ENCODE measurements at regions not wholly inside any gene's neighbourhood (a gene's known extent, or its start where the extent isn't known, plus 50 kb on each side); places are given as distances from the start of the nearest gene placed in this dataset.

- TF ChIP-seq, protein P1, sequence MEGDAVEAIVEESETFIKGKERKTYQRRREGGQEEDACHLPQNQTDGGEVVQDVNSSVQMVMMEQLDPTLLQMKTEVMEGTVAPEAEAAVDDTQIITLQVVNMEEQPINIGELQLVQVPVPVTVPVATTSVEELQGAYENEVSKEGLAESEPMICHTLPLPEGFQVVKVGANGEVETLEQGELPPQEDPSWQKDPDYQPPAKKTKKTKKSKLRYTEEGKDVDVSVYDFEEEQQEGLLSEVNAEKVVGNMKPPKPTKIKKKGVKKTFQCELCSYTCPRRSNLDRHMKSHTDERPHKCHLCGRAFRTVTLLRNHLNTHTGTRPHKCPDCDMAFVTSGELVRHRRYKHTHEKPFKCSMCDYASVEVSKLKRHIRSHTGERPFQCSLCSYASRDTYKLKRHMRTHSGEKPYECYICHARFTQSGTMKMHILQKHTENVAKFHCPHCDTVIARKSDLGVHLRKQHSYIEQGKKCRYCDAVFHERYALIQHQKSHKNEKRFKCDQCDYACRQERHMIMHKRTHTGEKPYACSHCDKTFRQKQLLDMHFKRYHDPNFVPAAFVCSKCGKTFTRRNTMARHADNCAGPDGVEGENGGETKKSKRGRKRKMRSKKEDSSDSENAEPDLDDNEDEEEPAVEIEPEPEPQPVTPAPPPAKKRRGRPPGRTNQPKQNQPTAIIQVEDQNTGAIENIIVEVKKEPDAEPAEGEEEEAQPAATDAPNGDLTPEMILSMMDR (IDR thresholded peaks at IDR 0.05; ENCODE audit: low read depth, low read length, missing control alignments): no peak
- no peak for DNase-seq
- Histone ChIP-seq H3K27ac (no peak overlapping the region), H3K4me3 (ENCODE audit: low read depth, low read length) (no peak overlapping the region), H3K36me3 (replicated peaks) (no peaks in the 10 kb centered on the region), H3K27me3 (replicated peaks) (no peaks in the 10 kb centered on the region)
- in situ Hi-C loops (cut with HindIII; ENCODE audit: low pct_ligation_motif_present, low sequenced_read_pairs): no loop called here
Observed at GRCh38 chr2:118558846-118559245, 288.6 kb downstream of the EN1 start.

DNA sequence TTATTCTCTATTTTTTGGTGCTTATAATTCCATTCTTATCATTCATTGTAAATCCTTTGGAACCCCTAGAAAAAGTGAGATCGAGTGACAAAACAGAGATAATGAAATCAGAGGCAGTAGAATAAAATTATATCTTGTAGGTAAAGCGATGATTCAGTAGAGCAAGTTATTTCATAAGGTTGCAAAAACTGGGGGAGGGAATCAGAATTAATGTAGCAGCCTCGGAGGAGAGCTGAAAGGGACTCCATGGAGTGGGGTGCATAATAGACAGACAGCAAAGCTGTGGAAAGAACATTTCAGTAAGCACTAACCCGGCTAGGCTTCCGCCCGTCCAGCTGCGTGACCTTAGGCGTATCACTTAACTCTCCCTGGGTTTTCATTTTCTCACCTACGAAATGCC, 289.7 kb downstream of the EN1 start:
- TF ChIP-seq, protein P1 (IDR thresholded peaks at IDR 0.05; ENCODE audit: low read depth, low read length, missing control alignments): no peak
- no peak for DNase-seq
- Histone ChIP-seq H3K36me3 (replicated peaks) (no peaks in the 10 kb centered on the region), H3K27me3 (replicated peaks) (no peaks in the 10 kb centered on the region), H3K4me3 (ENCODE audit: low read depth, low read length) (no peak overlapping the region), H3K27ac (no peak overlapping the region)
- in situ Hi-C loops (cut with HindIII; ENCODE audit: low pct_ligation_motif_present, low sequenced_read_pairs): no loop called here

GRCh38 chr2:118557016-118557415, 290.4 kb downstream of the EN1 start:
- TF ChIP-seq, protein P1 (IDR thresholded peaks at IDR 0.05; ENCODE audit: low read depth, low read length, missing control alignments): no peak
- Histone ChIP-seq H3K4me3 (ENCODE audit: low read depth, low read length) (no peak overlapping the region), H3K36me3 (replicated peaks) (no peaks in the 10 kb centered on the region), H3K27me3 (replicated peaks) (no peaks in the 10 kb centered on the region), H3K27ac (no peak overlapping the region)
- DNase-seq: no peak
- in situ Hi-C loops (cut with HindIII; ENCODE audit: low pct_ligation_motif_present, low sequenced_read_pairs): no loop called here

DNA sequence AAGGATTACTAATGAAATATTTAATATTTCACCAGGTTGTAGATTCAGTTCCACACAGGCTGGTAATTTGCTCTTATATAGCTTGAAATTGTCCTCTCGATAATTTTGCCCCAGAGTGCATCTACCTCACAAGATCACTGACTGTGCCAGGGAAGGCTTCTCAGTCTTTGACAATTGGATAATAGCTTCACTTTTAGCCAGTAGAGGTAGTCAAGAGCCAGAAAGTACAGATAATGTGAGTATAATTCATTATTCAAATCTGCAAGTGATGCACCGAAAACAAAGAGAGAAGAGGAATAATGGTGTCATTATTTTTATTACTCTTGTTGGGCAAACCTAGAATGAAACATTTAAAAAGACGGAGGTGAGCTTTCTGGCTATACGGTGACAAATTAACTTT, 292.8 kb downstream of the EN1 start:
- Histone ChIP-seq H3K27ac (no peak overlapping the region), H3K36me3 (replicated peaks) (no peaks in the 10 kb centered on the region), H3K27me3 (replicated peaks) (no peaks in the 10 kb centered on the region), H3K4me3 (ENCODE audit: low read depth, low read length) (no peak overlapping the region)
- in situ Hi-C loops (cut with HindIII; ENCODE audit: low pct_ligation_motif_present, low sequenced_read_pairs): no loop called here
- no peak for DNase-seq
- TF ChIP-seq, protein P1 (IDR thresholded peaks at IDR 0.05; ENCODE audit: low read depth, low read length, missing control alignments): peak; percentile 16

DNA sequence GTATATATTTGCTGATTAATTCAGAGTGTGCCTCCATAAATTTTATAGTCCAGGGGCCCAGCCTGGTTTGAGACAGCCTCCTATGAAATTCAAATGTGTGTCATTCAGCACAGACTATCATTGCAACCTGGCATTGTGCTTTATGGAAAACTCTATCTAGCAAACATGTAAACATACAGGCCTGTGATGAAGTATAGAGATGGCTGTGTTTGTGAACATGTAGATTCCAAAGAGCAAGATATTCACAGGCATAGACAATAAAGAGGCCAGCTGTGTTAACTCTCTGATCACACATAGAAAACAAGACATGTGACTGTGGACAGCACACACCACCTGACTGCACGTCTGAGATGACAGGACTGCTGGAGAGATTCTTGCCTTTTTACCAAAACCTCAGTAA, 297.9 kb downstream of the EN1 start:
- Histone ChIP-seq H3K36me3 (replicated peaks) (no peaks in the 10 kb centered on the region), H3K27ac (no peak overlapping the region), H3K4me3 (ENCODE audit: low read depth, low read length) (no peak overlapping the region), H3K27me3 (replicated peaks) (no peaks in the 10 kb centered on the region)
- DNase-seq: no peak
- TF ChIP-seq, protein P1 (IDR thresholded peaks at IDR 0.05; ENCODE audit: low read depth, low read length, missing control alignments): no peak
- in situ Hi-C loops (cut with HindIII; ENCODE audit: low pct_ligation_motif_present, low sequenced_read_pairs): no loop called here

- H3K27me3 ChIP-seq (replicated peaks): no peaks in the 10 kb centered on the region
- TF ChIP-seq, protein P1 (IDR thresholded peaks at IDR 0.05; ENCODE audit: low read depth, low read length, missing control alignments): no peak
- in situ Hi-C loops (cut with HindIII; ENCODE audit: low pct_ligation_motif_present, low sequenced_read_pairs): no loop called here
- H3K4me3 ChIP-seq (ENCODE audit: low read depth, low read length): no peak overlapping the region
- no peaks in the 10 kb centered on the region for H3K36me3 ChIP-seq (replicated peaks)
- no peak for DNase-seq
- H3K27ac ChIP-seq: no peak overlapping the region
Observed at GRCh38 chr2:118548880-118549488, 298.5 kb downstream of the EN1 start.
